ENCODE measurements at regions not wholly inside any gene's neighbourhood (a gene's known extent, or its start where the extent isn't known, plus 50 kb on each side); places are given as distances from the start of the nearest gene placed in this dataset.

DNA sequence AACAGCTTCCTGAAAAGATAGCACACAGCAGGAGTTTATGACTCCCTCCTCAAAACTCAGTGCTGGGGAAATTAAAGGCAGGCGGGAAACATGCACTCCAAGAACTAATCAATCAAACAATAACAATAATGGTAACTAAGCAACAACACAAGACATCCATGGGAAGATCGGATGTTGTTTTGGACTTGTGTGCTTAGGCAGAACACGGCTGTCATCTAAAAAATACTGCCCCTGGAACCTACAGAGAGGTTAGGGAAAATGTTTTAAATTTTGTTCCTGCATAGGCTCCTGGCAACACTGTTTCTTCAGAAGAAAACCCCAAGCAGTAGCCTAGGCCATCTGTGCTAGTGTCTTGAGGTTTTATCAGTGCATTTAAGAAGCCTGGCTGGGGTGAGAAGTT, 1378.2 kb downstream of the STIM2 start (continued):
- TF ChIP-seq, protein P1, sequence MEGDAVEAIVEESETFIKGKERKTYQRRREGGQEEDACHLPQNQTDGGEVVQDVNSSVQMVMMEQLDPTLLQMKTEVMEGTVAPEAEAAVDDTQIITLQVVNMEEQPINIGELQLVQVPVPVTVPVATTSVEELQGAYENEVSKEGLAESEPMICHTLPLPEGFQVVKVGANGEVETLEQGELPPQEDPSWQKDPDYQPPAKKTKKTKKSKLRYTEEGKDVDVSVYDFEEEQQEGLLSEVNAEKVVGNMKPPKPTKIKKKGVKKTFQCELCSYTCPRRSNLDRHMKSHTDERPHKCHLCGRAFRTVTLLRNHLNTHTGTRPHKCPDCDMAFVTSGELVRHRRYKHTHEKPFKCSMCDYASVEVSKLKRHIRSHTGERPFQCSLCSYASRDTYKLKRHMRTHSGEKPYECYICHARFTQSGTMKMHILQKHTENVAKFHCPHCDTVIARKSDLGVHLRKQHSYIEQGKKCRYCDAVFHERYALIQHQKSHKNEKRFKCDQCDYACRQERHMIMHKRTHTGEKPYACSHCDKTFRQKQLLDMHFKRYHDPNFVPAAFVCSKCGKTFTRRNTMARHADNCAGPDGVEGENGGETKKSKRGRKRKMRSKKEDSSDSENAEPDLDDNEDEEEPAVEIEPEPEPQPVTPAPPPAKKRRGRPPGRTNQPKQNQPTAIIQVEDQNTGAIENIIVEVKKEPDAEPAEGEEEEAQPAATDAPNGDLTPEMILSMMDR (conservative IDR thresholded peaks at IDR 0.05; ENCODE audit: low read depth in 2 of 2) = no peak

DNA sequence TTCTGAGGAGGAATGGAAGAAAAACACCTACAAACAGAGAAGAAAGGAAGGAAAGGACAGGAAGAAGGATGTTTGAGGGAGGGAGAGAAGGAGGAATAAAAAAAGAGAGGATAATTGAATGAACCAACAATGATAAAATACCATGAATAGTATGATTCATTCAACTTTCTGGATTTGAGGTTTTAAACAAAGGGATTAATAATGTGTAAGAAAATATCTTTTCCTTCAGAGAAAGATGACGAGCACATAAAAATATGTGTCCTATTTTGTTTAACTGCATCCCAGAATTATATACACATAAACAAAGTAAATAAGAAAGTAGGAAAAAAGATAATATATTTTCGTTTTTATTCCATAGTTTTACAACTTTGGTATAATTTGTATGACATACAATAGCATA, 1380.4 kb downstream of the STIM2 start:
- H3K27ac ChIP-seq (ENCODE audit: low read depth) = no peak overlapping the region
- TF ChIP-seq CREB1 (CRISPR knock-in tag; IDR thresholded peaks at IDR 0.05; ENCODE audit: low read depth) (no peak), STAT1 (IDR thresholded peaks at IDR 0.05; ENCODE audit: unreplicated experiment) (no peak), NANOG (IDR thresholded peaks at IDR 0.05; ENCODE audit: borderline replicate concordance) (no peak), EZH2 (IDR thresholded peaks at IDR 0.05; ENCODE audit: low read depth, unreplicated experiment) (no peak), JUNB (IDR thresholded peaks at IDR 0.05; ENCODE audit: unreplicated experiment) (no peak), ZNF331 (CRISPR knock-in tag; IDR thresholded peaks at IDR 0.05; ENCODE audit: low read depth) (no peak)
- TF ChIP-seq, protein P2, sequence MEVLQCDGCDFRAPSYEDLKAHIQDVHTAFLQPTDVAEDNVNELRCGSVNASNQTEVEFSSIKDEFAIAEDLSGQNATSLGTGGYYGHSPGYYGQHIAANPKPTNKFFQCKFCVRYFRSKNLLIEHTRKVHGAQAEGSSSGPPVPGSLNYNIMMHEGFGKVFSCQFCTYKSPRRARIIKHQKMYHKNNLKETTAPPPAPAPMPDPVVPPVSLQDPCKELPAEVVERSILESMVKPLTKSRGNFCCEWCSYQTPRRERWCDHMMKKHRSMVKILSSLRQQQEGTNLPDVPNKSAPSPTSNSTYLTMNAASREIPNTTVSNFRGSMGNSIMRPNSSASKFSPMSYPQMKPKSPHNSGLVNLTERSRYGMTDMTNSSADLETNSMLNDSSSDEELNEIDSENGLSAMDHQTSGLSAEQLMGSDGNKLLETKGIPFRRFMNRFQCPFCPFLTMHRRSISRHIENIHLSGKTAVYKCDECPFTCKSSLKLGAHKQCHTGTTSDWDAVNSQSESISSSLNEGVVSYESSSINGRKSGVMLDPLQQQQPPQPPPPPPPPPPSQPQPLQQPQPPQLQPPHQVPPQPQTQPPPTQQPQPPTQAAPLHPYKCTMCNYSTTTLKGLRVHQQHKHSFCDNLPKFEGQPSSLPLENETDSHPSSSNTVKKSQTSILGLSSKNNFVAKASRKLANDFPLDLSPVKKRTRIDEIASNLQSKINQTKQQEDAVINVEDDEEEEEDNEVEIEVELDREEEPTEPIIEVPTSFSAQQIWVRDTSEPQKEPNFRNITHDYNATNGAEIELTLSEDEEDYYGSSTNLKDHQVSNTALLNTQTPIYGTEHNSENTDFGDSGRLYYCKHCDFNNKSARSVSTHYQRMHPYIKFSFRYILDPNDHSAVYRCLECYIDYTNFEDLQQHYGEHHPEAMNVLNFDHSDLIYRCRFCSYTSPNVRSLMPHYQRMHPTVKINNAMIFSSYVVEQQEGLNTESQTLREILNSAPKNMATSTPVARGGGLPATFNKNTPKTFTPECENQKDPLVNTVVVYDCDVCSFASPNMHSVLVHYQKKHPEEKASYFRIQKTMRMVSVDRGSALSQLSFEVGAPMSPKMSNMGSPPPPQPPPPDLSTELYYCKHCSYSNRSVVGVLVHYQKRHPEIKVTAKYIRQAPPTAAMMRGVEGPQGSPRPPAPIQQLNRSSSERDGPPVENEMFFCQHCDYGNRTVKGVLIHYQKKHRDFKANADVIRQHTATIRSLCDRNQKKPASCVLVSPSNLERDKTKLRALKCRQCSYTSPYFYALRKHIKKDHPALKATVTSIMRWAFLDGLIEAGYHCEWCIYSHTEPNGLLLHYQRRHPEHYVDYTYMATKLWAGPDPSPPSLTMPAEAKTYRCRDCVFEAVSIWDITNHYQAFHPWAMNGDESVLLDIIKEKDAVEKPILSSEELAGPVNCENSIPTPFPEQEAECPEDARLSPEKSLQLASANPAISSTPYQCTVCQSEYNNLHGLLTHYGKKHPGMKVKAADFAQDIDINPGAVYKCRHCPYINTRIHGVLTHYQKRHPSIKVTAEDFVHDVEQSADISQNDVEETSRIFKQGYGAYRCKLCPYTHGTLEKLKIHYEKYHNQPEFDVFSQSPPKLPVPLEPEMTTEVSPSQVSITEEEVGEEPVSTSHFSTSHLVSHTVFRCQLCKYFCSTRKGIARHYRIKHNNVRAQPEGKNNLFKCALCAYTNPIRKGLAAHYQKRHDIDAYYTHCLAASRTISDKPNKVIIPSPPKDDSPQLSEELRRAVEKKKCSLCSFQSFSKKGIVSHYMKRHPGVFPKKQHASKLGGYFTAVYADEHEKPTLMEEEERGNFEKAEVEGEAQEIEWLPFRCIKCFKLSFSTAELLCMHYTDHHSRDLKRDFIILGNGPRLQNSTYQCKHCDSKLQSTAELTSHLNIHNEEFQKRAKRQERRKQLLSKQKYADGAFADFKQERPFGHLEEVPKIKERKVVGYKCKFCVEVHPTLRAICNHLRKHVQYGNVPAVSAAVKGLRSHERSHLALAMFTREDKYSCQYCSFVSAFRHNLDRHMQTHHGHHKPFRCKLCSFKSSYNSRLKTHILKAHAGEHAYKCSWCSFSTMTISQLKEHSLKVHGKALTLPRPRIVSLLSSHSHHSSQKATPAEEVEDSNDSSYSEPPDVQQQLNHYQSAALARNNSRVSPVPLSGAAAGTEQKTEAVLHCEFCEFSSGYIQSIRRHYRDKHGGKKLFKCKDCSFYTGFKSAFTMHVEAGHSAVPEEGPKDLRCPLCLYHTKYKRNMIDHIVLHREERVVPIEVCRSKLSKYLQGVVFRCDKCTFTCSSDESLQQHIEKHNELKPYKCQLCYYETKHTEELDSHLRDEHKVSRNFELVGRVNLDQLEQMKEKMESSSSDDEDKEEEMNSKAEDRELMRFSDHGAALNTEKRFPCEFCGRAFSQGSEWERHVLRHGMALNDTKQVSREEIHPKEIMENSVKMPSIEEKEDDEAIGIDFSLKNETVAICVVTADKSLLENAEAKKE (CRISPR knock-in tag; IDR thresholded peaks at IDR 0.05) = no peak
- TF ChIP-seq, protein P3, sequence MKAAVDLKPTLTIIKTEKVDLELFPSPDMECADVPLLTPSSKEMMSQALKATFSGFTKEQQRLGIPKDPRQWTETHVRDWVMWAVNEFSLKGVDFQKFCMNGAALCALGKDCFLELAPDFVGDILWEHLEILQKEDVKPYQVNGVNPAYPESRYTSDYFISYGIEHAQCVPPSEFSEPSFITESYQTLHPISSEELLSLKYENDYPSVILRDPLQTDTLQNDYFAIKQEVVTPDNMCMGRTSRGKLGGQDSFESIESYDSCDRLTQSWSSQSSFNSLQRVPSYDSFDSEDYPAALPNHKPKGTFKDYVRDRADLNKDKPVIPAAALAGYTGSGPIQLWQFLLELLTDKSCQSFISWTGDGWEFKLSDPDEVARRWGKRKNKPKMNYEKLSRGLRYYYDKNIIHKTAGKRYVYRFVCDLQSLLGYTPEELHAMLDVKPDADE (IDR thresholded peaks at IDR 0.05) = no peak

More for the DNA sequence above, 1380.4 kb downstream of the STIM2 start:
- no peak overlapping the region for H3K27ac Mint-ChIP-seq
- H3K36me3 ChIP-seq (ENCODE audit: insufficient read depth) = no peaks in the 10 kb centered on the region
- no peaks in the 10 kb centered on the region for H3K79me2 ChIP-seq (replicated peaks; ENCODE audit: insufficient read depth)
- no peaks in the 10 kb centered on the region for H3K9me2 ChIP-seq (ENCODE audit: insufficient read depth)
- ATAC-seq (no peak), DNase-seq (ENCODE audit: low spot score) (no peak)
- H3K27me3 ChIP-seq (ENCODE audit: insufficient read depth) = no peaks in the 10 kb centered on the region
- H4K20me1 ChIP-seq (replicated peaks; ENCODE audit: insufficient read depth) = no peaks in the 10 kb centered on the region
- H3K4me2 ChIP-seq = no peak overlapping the region
- 0 out of 2 replicates have a peak, but pooled peaks cover 3% of the 10 kb centered on the region for H3K4me1 ChIP-seq (ENCODE audit: insufficient read depth)
- H3K4me3 ChIP-seq = no peak overlapping the region
- no peaks in the 10 kb centered on the region for H3K36me3 Mint-ChIP-seq (ENCODE audit: low read depth)
- no peaks in the 10 kb centered on the region for H3K27me3 Mint-ChIP-seq (ENCODE audit: insufficient read depth, low read depth, poor library complexity)
- H3K9me3 Mint-ChIP-seq = no peaks in the 10 kb centered on the region
- peaks cover 5% of the 10 kb centered on the region; the same call in 1 of the 3 replicates for H3K4me1 Mint-ChIP-seq
- no peak overlapping the region for H2AFZ ChIP-seq
- no peaks in the 10 kb centered on the region for H3F3A ChIP-seq (replicated peaks; ENCODE audit: low read depth)
- no peak overlapping the region for H3K4me3 Mint-ChIP-seq
